Thymus (tissue), 11 donors: ENCODE measurements at regions not wholly inside any gene's neighbourhood (a gene's known extent, or its start where the extent isn't known, plus 50 kb on each side); places are given as distances from the start of the nearest gene placed in this dataset.
"Not testable (repeated sequence)": the region's sequence is repeated elsewhere in the genome, so short reads cannot be mapped to it uniquely, and the experiment has no call there.

Experiments
- DNase-seq, 9 donors: peaks; one replicate each; pipeline ENCODE4 v3.0.0-alpha.2; 2013; ENCODE audit warnings: low spot score in 9 of 9, low read depth in 6 of 9, missing footprints in 1 of 9
- H3K27ac ChIP-seq, 2 donors: one replicate each; pipeline ENCODE4 v1.5.1; 2013; ENCODE audit warnings: control low read depth in 1 of 2, low read depth in 1 of 2, low read length in 1 of 2, mild to moderate bottlenecking in 1 of 2, moderate library complexity in 1 of 2
- H3K27me3 ChIP-seq, 2 donors: one replicate each; pipeline ENCODE4 v1.5.1; 2013; ENCODE audit warnings: low read length in 1 of 2; ENCODE audit not compliant: control insufficient read depth in 2 of 2, insufficient read depth in 1 of 2
- H3K36me3 ChIP-seq, 2 donors: one replicate each; pipeline ENCODE4 v1.5.1; 2013; ENCODE audit warnings: low read length in 1 of 2, mild to moderate bottlenecking in 1 of 2, moderate library complexity in 1 of 2; ENCODE audit not compliant: control insufficient read depth in 2 of 2, insufficient read depth in 2 of 2
- H3K4me1 ChIP-seq, 2 donors: one replicate each; pipeline ENCODE4 v1.5.1; 2013; ENCODE audit warnings: low read length in 2 of 2; ENCODE audit not compliant: control insufficient read depth in 2 of 2, insufficient read depth in 2 of 2
- H3K4me3 ChIP-seq, 2 donors: one replicate each; pipeline ENCODE4 v1.5.1; 2013; ENCODE audit warnings: low read length in 2 of 2, control low read depth in 1 of 2, mild to moderate bottlenecking in 1 of 2
- H3K9me3 ChIP-seq, 2 donors: one replicate each; pipeline ENCODE4 v1.5.1; 2013; ENCODE audit warnings: low read length in 1 of 2, mild to moderate bottlenecking in 1 of 2; ENCODE audit not compliant: control insufficient read depth in 2 of 2, insufficient read depth in 1 of 2
- WGBS: extraction: QIAGEN DNeasy Blood & Tissue Kit; methylation state at CpG from one replicate; pipeline ENCODE4 v1.1.7; 2013; 5-methylcytosine and 5-hydroxymethylcytosine counted together
- donor health status: healthy.

GRCh38 chrX:121356139-121356849, 308.9 kb downstream of the GLUD2 start:
- Histone ChIP-seq H3K27ac (no peak overlapping the region), H3K36me3 (no peaks in the 10 kb centered on the region), H3K4me1 (no peaks in the 10 kb centered on the region), H3K27me3 (no peaks in the 10 kb centered on the region), H3K9me3 (no peaks in the 10 kb centered on the region), H3K4me3 (no peak overlapping the region)
- DNase-seq: no peak
- 88% methylated on average over 22 of the region's 22 CpGs for WGBS

GRCh38 chrX:121356850-121357171, 309.4 kb downstream of the GLUD2 start:
- Histone ChIP-seq H3K27ac (no peak overlapping the region), H3K27me3 (no peaks in the 10 kb centered on the region), H3K4me1 (no peaks in the 10 kb centered on the region), H3K4me3 (no peak overlapping the region), H3K9me3 (no peaks in the 10 kb centered on the region), H3K36me3 (no peaks in the 10 kb centered on the region)
- DNase-seq: no peak
- 83% methylated on average over 6 of the region's 6 CpGs for WGBS

- Histone ChIP-seq H3K36me3 (no peaks in the 10 kb centered on the region), H3K4me3 (no peak overlapping the region), H3K27ac (no peak overlapping the region), H3K4me1 (no peaks in the 10 kb centered on the region), H3K9me3 (no peaks in the 10 kb centered on the region), H3K27me3 (no peaks in the 10 kb centered on the region)
- WGBS: 95% methylated on average over 1 of the region's 1 CpG
- no peak for DNase-seq
Measured at GRCh38 chrX:121360280-121360679, 312.9 kb downstream of the GLUD2 start.

- Histone ChIP-seq H3K4me3 (no peak overlapping the region), H3K27me3 (no peaks in the 10 kb centered on the region), H3K36me3 (no peaks in the 10 kb centered on the region), H3K9me3 (no peaks in the 10 kb centered on the region), H3K27ac (peak overlapping the region in 1 of 2 donors; percentile 86), H3K4me1 (no peaks in the 10 kb centered on the region)
- WGBS: 53% methylated on average over 13 of the region's 13 CpGs
- DNase-seq: peak in 3 of 9 donors; percentile 35 to 65 (median 42)
Measured at GRCh38 chrX:121365572-121366161, 318.3 kb downstream of the GLUD2 start.

GRCh38 chrX:121374471-121374870, 327.1 kb downstream of the GLUD2 start:
- no peaks in the 10 kb centered on the region for H3K9me3 ChIP-seq
- H3K27me3 ChIP-seq: no peaks in the 10 kb centered on the region
- no peaks in the 10 kb centered on the region for H3K4me1 ChIP-seq
- no peak overlapping the region for H3K27ac ChIP-seq
- no peak overlapping the region for H3K4me3 ChIP-seq
- WGBS: 60% methylated on average over 3 of the region's 3 CpGs
- DNase-seq: no peak
- no peaks in the 10 kb centered on the region for H3K36me3 ChIP-seq

- not testable (repeated sequence) for DNase-seq, H3K9me3 ChIP-seq, H3K4me3 ChIP-seq, H3K4me1 ChIP-seq, H3K36me3 ChIP-seq, H3K27ac ChIP-seq, H3K27me3 ChIP-seq
- 83% methylated on average over 7 of the region's 7 CpGs for WGBS
Measured at GRCh38 chrX:121381915-121382314, 334.5 kb downstream of the GLUD2 start.

GRCh38 chrX:121389976-121390714, 342.7 kb downstream of the GLUD2 start:
- DNase-seq: no peak
- no peak overlapping the region for H3K4me3 ChIP-seq
- 50% methylated on average over 4 of the region's 4 CpGs for WGBS
- H3K9me3 ChIP-seq: no peaks in the 10 kb centered on the region
- no peak overlapping the region for H3K27ac ChIP-seq
- H3K4me1 ChIP-seq: no peaks in the 10 kb centered on the region
- no peaks in the 10 kb centered on the region for H3K27me3 ChIP-seq
- no peaks in the 10 kb centered on the region for H3K36me3 ChIP-seq

- Histone ChIP-seq H3K4me3 (no peak overlapping the region), H3K9me3 (no peaks in the 10 kb centered on the region), H3K4me1 (no peaks in the 10 kb centered on the region), H3K27ac (no peak overlapping the region), H3K36me3 (no peaks in the 10 kb centered on the region), H3K27me3 (no peaks in the 10 kb centered on the region)
- no peak for DNase-seq
- 28% methylated on average over 4 of the region's 4 CpGs for WGBS
Measured at GRCh38 chrX:121405826-121406225, 358.4 kb downstream of the GLUD2 start.

- H3K4me3 ChIP-seq: no peak overlapping the region
- no peak overlapping the region for H3K27ac ChIP-seq
- 95% methylated on average over 5 of the region's 5 CpGs for WGBS
- no peak for DNase-seq
- H3K4me1 ChIP-seq: no peaks in the 10 kb centered on the region
- H3K9me3 ChIP-seq: no peaks in the 10 kb centered on the region
- no peaks in the 10 kb centered on the region for H3K27me3 ChIP-seq
- no peaks in the 10 kb centered on the region for H3K36me3 ChIP-seq
Measured at GRCh38 chrX:121407627-121408026, 360.2 kb downstream of the GLUD2 start.
